Ishikawa (cell line): ENCODE measurements at regions not wholly inside any gene's neighbourhood (a gene's known extent, or its start where the extent isn't known, plus 50 kb on each side); places are given as distances from the start of the nearest gene placed in this dataset.

ENCODE experiments used
- CREB1 ChIP-seq: IDR thresholded peaks from 2 replicates; pipeline ENCODE4 v1.6.1; 2012; ENCODE audit warnings: low read depth
- EGR1 ChIP-seq: IDR thresholded peaks from 2 replicates; pipeline ENCODE4 v1.6.1; 2012
- EP300 ChIP-seq: IDR thresholded peaks from 2 replicates; pipeline ENCODE4 v1.6.1; 2012; ENCODE audit warnings: borderline replicate concordance
- TEAD4 ChIP-seq: IDR thresholded peaks from 2 replicates; pipeline ENCODE4 v1.6.1; 2012
- YY1 ChIP-seq: IDR thresholded peaks from 2 replicates; pipeline ENCODE4 v1.6.1; 2012; ENCODE audit warnings: low read depth
- TF ChIP-seq, protein P1 (sequence below): IDR thresholded peaks from 2 replicates; pipeline ENCODE4 v1.6.1; 2012
- TF ChIP-seq, protein P2 (sequence below): IDR thresholded peaks from 2 replicates; pipeline ENCODE4 v1.6.1; 2012
- TF ChIP-seq, protein P3 (sequence below): IDR thresholded peaks from 2 replicates; pipeline ENCODE4 v1.6.1; 2012; ENCODE audit warnings: low read depth, mild to moderate bottlenecking

DNA sequence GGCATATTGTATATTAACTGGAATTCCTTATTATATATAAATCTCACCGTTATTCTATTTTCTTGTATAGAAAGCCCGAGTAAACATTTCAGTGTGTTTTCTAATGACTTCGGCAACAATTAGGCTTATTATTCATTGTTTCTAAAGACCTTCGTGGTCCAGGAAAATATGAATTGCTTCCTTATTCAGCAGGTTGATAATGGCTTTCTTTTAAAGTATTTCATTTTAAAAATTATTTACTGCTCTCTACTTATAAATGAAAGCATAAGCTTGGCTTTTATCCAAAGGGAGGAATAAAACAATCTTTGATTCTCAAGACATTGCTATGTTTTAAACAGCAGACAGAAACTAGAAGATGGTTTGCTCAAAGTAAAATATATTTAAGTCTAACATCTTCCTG is 198.4 kb upstream of the RGS18 start:
- TF ChIP-seq, protein P1, sequence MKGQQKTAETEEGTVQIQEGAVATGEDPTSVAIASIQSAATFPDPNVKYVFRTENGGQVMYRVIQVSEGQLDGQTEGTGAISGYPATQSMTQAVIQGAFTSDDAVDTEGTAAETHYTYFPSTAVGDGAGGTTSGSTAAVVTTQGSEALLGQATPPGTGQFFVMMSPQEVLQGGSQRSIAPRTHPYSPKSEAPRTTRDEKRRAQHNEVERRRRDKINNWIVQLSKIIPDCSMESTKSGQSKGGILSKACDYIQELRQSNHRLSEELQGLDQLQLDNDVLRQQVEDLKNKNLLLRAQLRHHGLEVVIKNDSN, result no peak
- TF ChIP-seq, protein P2, sequence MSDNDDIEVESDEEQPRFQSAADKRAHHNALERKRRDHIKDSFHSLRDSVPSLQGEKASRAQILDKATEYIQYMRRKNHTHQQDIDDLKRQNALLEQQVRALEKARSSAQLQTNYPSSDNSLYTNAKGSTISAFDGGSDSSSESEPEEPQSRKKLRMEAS, result no peak
- TF ChIP-seq YY1 (no peak), TEAD4 (no peak), EGR1 (no peak), EP300 (no peak), CREB1 (no peak)
- TF ChIP-seq, protein P3, sequence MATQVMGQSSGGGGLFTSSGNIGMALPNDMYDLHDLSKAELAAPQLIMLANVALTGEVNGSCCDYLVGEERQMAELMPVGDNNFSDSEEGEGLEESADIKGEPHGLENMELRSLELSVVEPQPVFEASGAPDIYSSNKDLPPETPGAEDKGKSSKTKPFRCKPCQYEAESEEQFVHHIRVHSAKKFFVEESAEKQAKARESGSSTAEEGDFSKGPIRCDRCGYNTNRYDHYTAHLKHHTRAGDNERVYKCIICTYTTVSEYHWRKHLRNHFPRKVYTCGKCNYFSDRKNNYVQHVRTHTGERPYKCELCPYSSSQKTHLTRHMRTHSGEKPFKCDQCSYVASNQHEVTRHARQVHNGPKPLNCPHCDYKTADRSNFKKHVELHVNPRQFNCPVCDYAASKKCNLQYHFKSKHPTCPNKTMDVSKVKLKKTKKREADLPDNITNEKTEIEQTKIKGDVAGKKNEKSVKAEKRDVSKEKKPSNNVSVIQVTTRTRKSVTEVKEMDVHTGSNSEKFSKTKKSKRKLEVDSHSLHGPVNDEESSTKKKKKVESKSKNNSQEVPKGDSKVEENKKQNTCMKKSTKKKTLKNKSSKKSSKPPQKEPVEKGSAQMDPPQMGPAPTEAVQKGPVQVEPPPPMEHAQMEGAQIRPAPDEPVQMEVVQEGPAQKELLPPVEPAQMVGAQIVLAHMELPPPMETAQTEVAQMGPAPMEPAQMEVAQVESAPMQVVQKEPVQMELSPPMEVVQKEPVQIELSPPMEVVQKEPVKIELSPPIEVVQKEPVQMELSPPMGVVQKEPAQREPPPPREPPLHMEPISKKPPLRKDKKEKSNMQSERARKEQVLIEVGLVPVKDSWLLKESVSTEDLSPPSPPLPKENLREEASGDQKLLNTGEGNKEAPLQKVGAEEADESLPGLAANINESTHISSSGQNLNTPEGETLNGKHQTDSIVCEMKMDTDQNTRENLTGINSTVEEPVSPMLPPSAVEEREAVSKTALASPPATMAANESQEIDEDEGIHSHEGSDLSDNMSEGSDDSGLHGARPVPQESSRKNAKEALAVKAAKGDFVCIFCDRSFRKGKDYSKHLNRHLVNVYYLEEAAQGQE, result no peak
